GM18861 (cell line): ENCODE measurements at regions not wholly inside any gene's neighbourhood (a gene's known extent, or its start where the extent isn't known, plus 50 kb on each side); places are given as distances from the start of the nearest gene placed in this dataset.
"Not testable (repeated sequence)": the region's sequence is repeated elsewhere in the genome, so short reads cannot be mapped to it uniquely, and the experiment has no call there.

Experiments
- ATAC-seq: cut with Tn5 transposase; IDR thresholded peaks from one replicate; pipeline ENCODE4 v1.9.1; 2021; ENCODE audit not compliant: unreplicated experiment

- no peak for ATAC-seq
Measured at GRCh38 chr4:126986005-126986404, 646.8 kb upstream of the INTU start.

GRCh38 chr4:126986828-126987227 lies 645.9 kb upstream of the INTU start:
- no peak for ATAC-seq

GRCh38 chr4:126991965-126992364 lies 640.8 kb upstream of the INTU start:
- no peak for ATAC-seq

- no peak for ATAC-seq
Measured at GRCh38 chr4:126992910-126993309, 639.8 kb upstream of the INTU start.

GRCh38 chr4:126993351-126993750 lies 639.4 kb upstream of the INTU start:
- no peak for ATAC-seq

GRCh38 chr4:126995235-126995634 lies 637.5 kb upstream of the INTU start:
- no peak for ATAC-seq

GRCh38 chr4:127000110-127000509 lies 632.6 kb upstream of the INTU start:
- ATAC-seq, result no peak

- ATAC-seq, result no peak
Measured at GRCh38 chr4:127000846-127001245, 631.9 kb upstream of the INTU start.

- no peak for ATAC-seq
Measured at GRCh38 chr4:127001933-127002332, 630.8 kb upstream of the INTU start.

GRCh38 chr4:127006446-127006877 lies 626.3 kb upstream of the INTU start:
- no peak for ATAC-seq

- ATAC-seq, result no peak
Measured at GRCh38 chr4:127007305-127007704, 625.5 kb upstream of the INTU start.

GRCh38 chr4:127012549-127012948 lies 620.2 kb upstream of the INTU start:
- ATAC-seq, result no peak

- ATAC-seq, result no peak
Measured at GRCh38 chr4:127015667-127016117, 617.1 kb upstream of the INTU start.

- no peak for ATAC-seq
Measured at GRCh38 chr4:127018381-127018780, 614.4 kb upstream of the INTU start.

- ATAC-seq, result not testable (repeated sequence)
Measured at GRCh38 chr4:127020831-127021230, 611.9 kb upstream of the INTU start.

- ATAC-seq, result no peak
Measured at GRCh38 chr4:127036296-127036695, 596.5 kb upstream of the INTU start.

GRCh38 chr4:127045861-127046260 lies 586.9 kb upstream of the INTU start:
- no peak for ATAC-seq

GRCh38 chr4:127047930-127048329 lies 584.8 kb upstream of the INTU start:
- no peak for ATAC-seq

GRCh38 chr4:127048376-127049044 lies 584.2 kb upstream of the INTU start:
- ATAC-seq, result no peak

GRCh38 chr4:127049526-127049925 lies 583.2 kb upstream of the INTU start:
- no peak for ATAC-seq

- no peak for ATAC-seq
Measured at GRCh38 chr4:127052742-127053141, 580.0 kb upstream of the INTU start.

- ATAC-seq, result no peak
Measured at GRCh38 chr4:127055357-127055756, 577.4 kb upstream of the INTU start.

- ATAC-seq, result no peak
Measured at GRCh38 chr4:127069675-127070074, 563.1 kb upstream of the INTU start.
